IMR-90 (cell line): ENCODE measurements at regions not wholly inside any gene's neighbourhood (a gene's known extent, or its start where the extent isn't known, plus 50 kb on each side); places are given as distances from the start of the nearest gene placed in this dataset.

Experiments
- ATAC-seq: fragments of 200-7000 bp; cut with Tn5 transposase; 2 replicates; pipeline ENCODE4 v1.9.1; 2020; ENCODE audit warnings: low read depth, mild to moderate bottlenecking, moderate library complexity
- BruUV-seq: library from RNA; stranded (reverse); fragments of 400-500 nt; replicated peaks from 2 replicates; lab custom pipeline; 2021; lab: Mats Ljungman, UMichigan
- CTCF ChIA-PET: fragments of 300-600 bp; formaldehyde crosslinking; extraction: SDS; loops from one replicate; lab custom pipeline; 2021; ENCODE audit warnings: antibody characterized with exemption; lab: Yijun Ruan, JAX
- POLR2A ChIA-PET: fragments of 300-600 bp; sonication (Branson Sonifier 250); formaldehyde crosslinking; loops from one replicate; lab custom pipeline; 2022; ENCODE audit warnings: antibody characterized with exemption; ENCODE audit not compliant: unreplicated experiment; lab: Charles Lee
- DNase-seq: peaks from one replicate; pipeline ENCODE4 v3.0.0; 2013
- H2AFZ ChIP-seq: replicated peaks from 2 replicates; pipeline ENCODE3; 2013; ENCODE audit warnings: low read length, mild to moderate bottlenecking; ENCODE audit not compliant: poor library complexity
- H2AK5ac ChIP-seq: 2 replicates; pipeline ENCODE4 v1.6.1; 2013; ENCODE audit warnings: low read depth, low read length, inconsistent platforms
- H2AK9ac ChIP-seq: replicated peaks from 2 replicates; pipeline ENCODE3; 2013; ENCODE audit warnings: mild to moderate bottlenecking, low read depth, low read length, moderate library complexity; ENCODE audit not compliant: poor library complexity
- H2BK120ac ChIP-seq: 2 replicates; pipeline ENCODE4 v1.6.1; 2013; ENCODE audit warnings: low read depth, low read length, inconsistent platforms
- H2BK15ac ChIP-seq: 3 replicates; pipeline ENCODE4 v1.6.1; 2013; ENCODE audit warnings: low read depth, low read length, inconsistent platforms
- H2BK20ac ChIP-seq: 2 replicates; pipeline ENCODE4 v1.6.1; 2013; ENCODE audit warnings: low read depth, mild to moderate bottlenecking, inconsistent platforms, low read length, moderate library complexity
- H2BK5ac ChIP-seq: 2 replicates; pipeline ENCODE4 v1.6.1; 2013; ENCODE audit warnings: mild to moderate bottlenecking, low read depth, low read length, inconsistent platforms; ENCODE audit not compliant: poor library complexity, severe bottlenecking
- H3K14ac ChIP-seq: replicated peaks from 2 replicates; pipeline ENCODE4 v1.6.1; 2013; ENCODE audit warnings: low read depth, low read length, inconsistent platforms
- H3K18ac ChIP-seq: 2 replicates; pipeline ENCODE4 v1.6.1; 2013; ENCODE audit warnings: low read depth, low read length, control low read depth
- H3K23ac ChIP-seq: 2 replicates; pipeline ENCODE4 v1.6.1; 2013; ENCODE audit warnings: low read depth, low read length, inconsistent platforms
- H3K27ac ChIP-seq: 2 replicates; pipeline ENCODE4 v1.5.1; 2013; ENCODE audit warnings: mild to moderate bottlenecking, control low read depth, low read length; ENCODE audit not compliant: insufficient read depth
- H3K27me3 ChIP-seq: 2 replicates; pipeline ENCODE4 v1.6.1; 2013; ENCODE audit warnings: low read length; ENCODE audit not compliant: control insufficient read depth, insufficient read depth
- H3K36me3 ChIP-seq: 2 replicates; pipeline ENCODE4 v1.6.1; 2013; ENCODE audit warnings: low read length, mixed read lengths; ENCODE audit not compliant: control insufficient read depth, insufficient read depth
- H3K4ac ChIP-seq: 2 replicates; pipeline ENCODE4 v1.6.1; 2013; ENCODE audit warnings: low read depth, low read length, inconsistent platforms
- H3K4me1 ChIP-seq: 2 replicates; pipeline ENCODE4 v1.6.1; 2013; ENCODE audit warnings: low read length, mixed read lengths; ENCODE audit not compliant: control insufficient read depth, insufficient read depth
- H3K4me2 ChIP-seq: 2 replicates; pipeline ENCODE4 v1.6.1; 2013; ENCODE audit warnings: low read depth, mild to moderate bottlenecking, control low read depth, low read length, moderate library complexity
- H3K4me3 ChIP-seq: 2 replicates; pipeline ENCODE4 v1.5.1; 2013; ENCODE audit warnings: low read depth, mild to moderate bottlenecking, control low read depth, low read length, moderate library complexity; ENCODE audit not compliant: insufficient read depth
- H3K56ac ChIP-seq: 2 replicates; pipeline ENCODE4 v1.6.1; 2013; ENCODE audit warnings: low read length, inconsistent platforms; ENCODE audit not compliant: insufficient read depth; ENCODE audit errors: extremely low read depth
- H3K79me1 ChIP-seq, 2 experiments: 2 replicates each; pipeline ENCODE4 v1.6.1; 2013; ENCODE audit warnings: low read length in 2 of 2, inconsistent platforms in 1 of 2, low read depth in 1 of 2
- H3K9ac ChIP-seq: 2 replicates; pipeline ENCODE4 v1.6.1; 2013; ENCODE audit warnings: low read depth, low read length, control low read depth
- H3K9me1 ChIP-seq: 2 replicates; pipeline ENCODE4 v1.6.1; 2013; ENCODE audit warnings: low read length, inconsistent platforms; ENCODE audit not compliant: insufficient read depth
- H3K9me3 ChIP-seq: 2 replicates; pipeline ENCODE4 v1.6.1; 2013; ENCODE audit warnings: low read length; ENCODE audit not compliant: control insufficient read depth, insufficient read depth
- H4K20me1 ChIP-seq: 2 replicates; pipeline ENCODE4 v1.6.1; 2013; ENCODE audit warnings: low read length, inconsistent platforms; ENCODE audit not compliant: insufficient read depth
- H4K5ac ChIP-seq: 2 replicates; pipeline ENCODE4 v1.6.1; 2013; ENCODE audit warnings: mild to moderate bottlenecking, low read depth, low read length, control low read depth
- H4K8ac ChIP-seq, 2 experiments: 2 replicates each; pipeline ENCODE4 v1.6.1; 2013; ENCODE audit warnings: low read depth in 2 of 2, low read length in 2 of 2, control low read depth in 1 of 2, inconsistent platforms in 1 of 2
- H4K91ac ChIP-seq: 2 replicates; pipeline ENCODE4 v1.6.1; 2013; ENCODE audit warnings: low read depth, low read length, inconsistent platforms; ENCODE audit not compliant: insufficient read depth
- BHLHE40 ChIP-seq: fragments of 150-350 bp; IDR thresholded peaks from 2 replicates; pipeline ENCODE4 v1.6.1; 2016; ENCODE audit warnings: mild to moderate bottlenecking, low read depth, low read length
- CEBPB ChIP-seq: IDR thresholded peaks from 2 replicates; pipeline ENCODE4 v1.6.1; 2012; ENCODE audit warnings: low read depth, low read length, improper control_type of control experiment
- CHD1 ChIP-seq: IDR thresholded peaks from 2 replicates; pipeline ENCODE4 v1.6.1; 2012; ENCODE audit warnings: low read depth, low read length, improper control_type of control experiment
- FOS ChIP-seq: fragments of 150-350 bp; IDR thresholded peaks from 2 replicates; pipeline ENCODE4 v1.6.1; 2016; ENCODE audit warnings: low read depth, low read length
- MAFK ChIP-seq: IDR thresholded peaks from 2 replicates; pipeline ENCODE4 v1.6.1; 2012; ENCODE audit warnings: low read depth, low read length, improper control_type of control experiment
- MAZ ChIP-seq: IDR thresholded peaks from 2 replicates; pipeline ENCODE4 v1.6.1; 2012; ENCODE audit warnings: low read depth, mild to moderate bottlenecking, low read length, improper control_type of control experiment, moderate library complexity, borderline replicate concordance
- MXI1 ChIP-seq: IDR thresholded peaks from 2 replicates; pipeline ENCODE4 v1.6.1; 2012; ENCODE audit warnings: low read depth, mild to moderate bottlenecking, low read length, moderate library complexity, borderline replicate concordance
- NFE2L2 ChIP-seq: fragments of 150-350 bp; IDR thresholded peaks from 2 replicates; pipeline ENCODE4 v1.6.1; 2016; ENCODE audit warnings: low read depth, mild to moderate bottlenecking, low read length
- POLR2A ChIP-seq: IDR thresholded peaks from 2 replicates; pipeline ENCODE4 v1.6.1; 2012; ENCODE audit warnings: mild to moderate bottlenecking, low read depth, low read length
- RAD21 ChIP-seq: IDR thresholded peaks from 2 replicates; pipeline ENCODE4 v1.6.1; 2012; ENCODE audit warnings: low read length, improper control_type of control experiment
- RCOR1 ChIP-seq: IDR thresholded peaks from 2 replicates; pipeline ENCODE4 v1.6.1; 2012; ENCODE audit warnings: mild to moderate bottlenecking, low read length, improper control_type of control experiment; ENCODE audit not compliant: insufficient replicate concordance
- RFX5 ChIP-seq: IDR thresholded peaks from 2 replicates; pipeline ENCODE4 v1.8.0; 2012; ENCODE audit warnings: low read depth, mild to moderate bottlenecking, low read length, moderate library complexity
- SMC3 ChIP-seq: fragments of 150-350 bp; IDR thresholded peaks from 2 replicates; pipeline ENCODE4 v1.6.1; 2016; ENCODE audit warnings: low read depth, mild to moderate bottlenecking, antibody characterized with exemption, low read length, moderate library complexity
- WGBS, 2 experiments: methylation state at CpG; one replicate each; pipeline versions ENCODE4 v1.1.5 to v1.1.7; 2013; ENCODE audit warnings: missing lambda C conversion rate in 2 of 2; ENCODE audit not compliant: insufficient read length in 1 of 2; ENCODE audit errors: extremely low coverage in 2 of 2; 5-methylcytosine and 5-hydroxymethylcytosine counted together
- dilution Hi-C: fragments of 300-500 bp; cut with HindIII; formaldehyde crosslinking; loops from one replicate; pipeline ENCODE4 v1.14.3; 2018; ENCODE audit warnings: low sequenced_read_pairs; ENCODE audit not compliant: unreplicated experiment
- in situ Hi-C: fragments of 300-500 bp; cut with MboI; formaldehyde crosslinking; loops from 3 replicates; pipeline ENCODE4 v1.14.3; 2019; ENCODE audit warnings: low sequenced_read_pairs, inconsistent platforms, mixed read lengths
- intact Hi-C: fragments of 100-400 bp; cut with micrococcal nuclease; formaldehyde crosslinking; loops from 2 replicates; pipeline ENCODE4 v1.10.0; 2022
- TF ChIP-seq, protein P1 (sequence below): fragments of 150-350 bp; IDR thresholded peaks from 2 replicates; pipeline ENCODE4 v1.6.1; 2017; ENCODE audit warnings: mild to moderate bottlenecking, antibody characterized with exemption, low read length, low read depth
- TF ChIP-seq, protein P2 (sequence below): conservative IDR thresholded peaks from 2 replicates; pipeline ENCODE4 v1.5.1; 2012; ENCODE audit warnings: mild to moderate bottlenecking, low read depth, low read length, improper control_type of control experiment
- TF ChIP-seq, protein P3 (sequence below): fragments of 150-350 bp; IDR thresholded peaks from 2 replicates; pipeline ENCODE4 v1.6.1; 2016; ENCODE audit warnings: low read depth, mild to moderate bottlenecking, low read length, moderate library complexity, borderline replicate concordance

DNA sequence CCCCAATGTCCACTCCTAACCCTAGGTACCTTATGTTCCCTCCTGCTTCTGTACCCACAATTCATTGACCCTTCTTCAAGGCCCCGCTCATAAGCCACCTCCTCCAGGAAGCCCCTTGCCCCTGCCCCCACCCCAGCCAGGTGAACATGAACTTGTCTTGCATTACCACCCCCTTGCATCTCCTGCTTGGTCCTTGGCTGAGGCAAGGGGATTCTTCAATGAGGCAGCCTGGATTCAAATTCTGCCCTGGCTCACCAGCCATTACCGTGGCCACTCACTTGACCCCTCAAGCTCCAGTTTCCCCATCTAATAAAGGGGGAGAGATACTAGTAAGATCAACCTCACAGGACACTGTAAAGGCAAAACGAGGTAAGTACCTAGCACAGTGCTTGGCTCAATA is 193.1 kb downstream of the DICER1 start:
- Histone ChIP-seq H2BK15ac (no peak overlapping the region), H2AFZ (peak overlapping the region; percentile 14), H3K4me2 (no peak overlapping the region), H2AK5ac (no peak overlapping the region), H3K27me3 (peaks cover 3% of the 10 kb centered on the region; the same call in 1 of the 2 replicates), H3K4me3 (no peak overlapping the region), H3K36me3 (no peaks in the 10 kb centered on the region), H3K9me3 (no peaks in the 10 kb centered on the region), H3K4me1 (no peaks in the 10 kb centered on the region), H2AK9ac (no peak overlapping the region), H2BK5ac (no peak overlapping the region), H3K14ac (no peak overlapping the region), H3K4ac (no peak overlapping the region), H3K9ac (no peak overlapping the region), H3K9me1 (no peaks in the 10 kb centered on the region), H3K23ac (no peak overlapping the region), H4K20me1 (no peaks in the 10 kb centered on the region), H2BK20ac (no peak overlapping the region), H3K79me1 (no peaks in the 10 kb centered on the region), H4K91ac (no peak overlapping the region), H3K56ac (no peak overlapping the region), H3K27ac (no peak overlapping the region), H2BK120ac (no peak overlapping the region), H3K18ac (no peak overlapping the region), H4K8ac (no peak overlapping the region), H4K5ac (no peak overlapping the region)
- DNase-seq: no peak
- in situ Hi-C loops (no loop called here), intact Hi-C loops (no loop called here), dilution Hi-C loops (no loop called here)
- POLR2A ChIA-PET: no interaction called here
- no peak for ATAC-seq
- BruUV-seq: no TSS peak
- CTCF ChIA-PET: interaction anchor here (1.0 kb wide), 1 partner anchor 8 kb away, joined by 3 read pairs; no protein-coding TSS in a partner anchor
- TF ChIP-seq FOS: no peak
- no peak for TF ChIP-seq POLR2A
- TF ChIP-seq BHLHE40: no peak
- TF ChIP-seq, protein P1, sequence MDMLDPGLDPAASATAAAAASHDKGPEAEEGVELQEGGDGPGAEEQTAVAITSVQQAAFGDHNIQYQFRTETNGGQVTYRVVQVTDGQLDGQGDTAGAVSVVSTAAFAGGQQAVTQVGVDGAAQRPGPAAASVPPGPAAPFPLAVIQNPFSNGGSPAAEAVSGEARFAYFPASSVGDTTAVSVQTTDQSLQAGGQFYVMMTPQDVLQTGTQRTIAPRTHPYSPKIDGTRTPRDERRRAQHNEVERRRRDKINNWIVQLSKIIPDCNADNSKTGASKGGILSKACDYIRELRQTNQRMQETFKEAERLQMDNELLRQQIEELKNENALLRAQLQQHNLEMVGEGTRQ: no peak
- TF ChIP-seq MAZ: no peak
- TF ChIP-seq RAD21: no peak
- no peak for TF ChIP-seq CHD1
- TF ChIP-seq RFX5: no peak
- no peak for TF ChIP-seq MXI1
- TF ChIP-seq SMC3: no peak
- TF ChIP-seq NFE2L2: no peak
- TF ChIP-seq, protein P2, sequence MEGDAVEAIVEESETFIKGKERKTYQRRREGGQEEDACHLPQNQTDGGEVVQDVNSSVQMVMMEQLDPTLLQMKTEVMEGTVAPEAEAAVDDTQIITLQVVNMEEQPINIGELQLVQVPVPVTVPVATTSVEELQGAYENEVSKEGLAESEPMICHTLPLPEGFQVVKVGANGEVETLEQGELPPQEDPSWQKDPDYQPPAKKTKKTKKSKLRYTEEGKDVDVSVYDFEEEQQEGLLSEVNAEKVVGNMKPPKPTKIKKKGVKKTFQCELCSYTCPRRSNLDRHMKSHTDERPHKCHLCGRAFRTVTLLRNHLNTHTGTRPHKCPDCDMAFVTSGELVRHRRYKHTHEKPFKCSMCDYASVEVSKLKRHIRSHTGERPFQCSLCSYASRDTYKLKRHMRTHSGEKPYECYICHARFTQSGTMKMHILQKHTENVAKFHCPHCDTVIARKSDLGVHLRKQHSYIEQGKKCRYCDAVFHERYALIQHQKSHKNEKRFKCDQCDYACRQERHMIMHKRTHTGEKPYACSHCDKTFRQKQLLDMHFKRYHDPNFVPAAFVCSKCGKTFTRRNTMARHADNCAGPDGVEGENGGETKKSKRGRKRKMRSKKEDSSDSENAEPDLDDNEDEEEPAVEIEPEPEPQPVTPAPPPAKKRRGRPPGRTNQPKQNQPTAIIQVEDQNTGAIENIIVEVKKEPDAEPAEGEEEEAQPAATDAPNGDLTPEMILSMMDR: no peak
- TF ChIP-seq CEBPB: no peak
- TF ChIP-seq, protein P3, sequence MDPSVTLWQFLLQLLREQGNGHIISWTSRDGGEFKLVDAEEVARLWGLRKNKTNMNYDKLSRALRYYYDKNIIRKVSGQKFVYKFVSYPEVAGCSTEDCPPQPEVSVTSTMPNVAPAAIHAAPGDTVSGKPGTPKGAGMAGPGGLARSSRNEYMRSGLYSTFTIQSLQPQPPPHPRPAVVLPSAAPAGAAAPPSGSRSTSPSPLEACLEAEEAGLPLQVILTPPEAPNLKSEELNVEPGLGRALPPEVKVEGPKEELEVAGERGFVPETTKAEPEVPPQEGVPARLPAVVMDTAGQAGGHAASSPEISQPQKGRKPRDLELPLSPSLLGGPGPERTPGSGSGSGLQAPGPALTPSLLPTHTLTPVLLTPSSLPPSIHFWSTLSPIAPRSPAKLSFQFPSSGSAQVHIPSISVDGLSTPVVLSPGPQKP: no peak
- no peak for TF ChIP-seq RCOR1
- no peak for TF ChIP-seq MAFK
- 20% methylated on average over 1 of the region's 3 CpGs; no CpG with 5 or more reads in 1 of the 2 experiments for WGBS, 2 experiments
